ENCODE measurements at regions not wholly inside any gene's neighbourhood (a gene's known extent, or its start where the extent isn't known, plus 50 kb on each side); places are given as distances from the start of the nearest gene placed in this dataset.

GRCh38 chr15:87733541-87733941, 523.0 kb downstream of the NTRK3 start:
- TF ChIP-seq POLR2A (IDR thresholded peaks at IDR 0.05): no peak
- no peak for TF ChIP-seq CTCF (IDR thresholded peaks at IDR 0.05)
